HG02623 (cell line): ENCODE measurements at regions not wholly inside any gene's neighbourhood (a gene's known extent, or its start where the extent isn't known, plus 50 kb on each side); places are given as distances from the start of the nearest gene placed in this dataset.
"Not testable (repeated sequence)": the region's sequence is repeated elsewhere in the genome, so short reads cannot be mapped to it uniquely, and the experiment has no call there.

Experiments
- ATAC-seq: cut with Tn5 transposase; IDR thresholded peaks from one replicate; pipeline ENCODE4 v1.9.1; 2021; ENCODE audit warnings: moderate library complexity; ENCODE audit not compliant: unreplicated experiment

DNA sequence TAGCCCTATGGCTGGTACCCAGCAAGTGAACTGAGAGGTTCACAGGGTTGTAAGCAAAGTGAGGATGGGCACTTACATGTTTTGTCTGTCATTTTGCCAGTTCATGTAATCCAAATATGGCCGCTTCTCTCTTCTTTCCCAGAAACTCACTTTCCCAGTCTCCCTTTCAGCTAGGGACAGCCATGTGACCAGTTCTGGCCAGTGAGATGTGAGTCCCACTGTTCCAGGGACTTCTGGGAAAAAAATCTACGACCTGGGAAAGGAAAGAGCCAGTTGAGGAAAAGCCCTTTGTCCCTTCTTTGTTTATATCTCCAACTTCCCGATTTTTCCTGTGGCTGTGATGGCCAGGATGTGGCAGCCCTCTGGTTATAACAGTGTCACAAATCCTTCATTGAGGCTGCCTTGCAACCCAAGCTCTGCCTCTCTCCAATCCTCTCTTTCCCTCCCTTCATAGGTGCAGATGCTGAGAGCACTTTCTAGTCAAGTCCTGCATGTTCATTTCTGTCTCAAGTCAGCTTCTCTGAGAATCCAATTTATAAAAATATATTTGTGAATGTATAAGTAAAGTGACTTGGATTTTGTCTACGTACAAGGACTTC is 148.6 kb upstream of the ZFP64 start:
- ATAC-seq = no peak

GRCh38 chr20:52332649-52333250 is 141.2 kb upstream of the ZFP64 start:
- ATAC-seq = no peak

- no peak for ATAC-seq
These were observed 140.7 kb upstream of the ZFP64 start for GRCh38 chr20:52332230-52332629.

GRCh38 chr20:52331655-52332054 is 140.1 kb upstream of the ZFP64 start:
- ATAC-seq = no peak

- no peak for ATAC-seq
These were observed 129.8 kb upstream of the ZFP64 start for GRCh38 chr20:52321396-52321795.

DNA sequence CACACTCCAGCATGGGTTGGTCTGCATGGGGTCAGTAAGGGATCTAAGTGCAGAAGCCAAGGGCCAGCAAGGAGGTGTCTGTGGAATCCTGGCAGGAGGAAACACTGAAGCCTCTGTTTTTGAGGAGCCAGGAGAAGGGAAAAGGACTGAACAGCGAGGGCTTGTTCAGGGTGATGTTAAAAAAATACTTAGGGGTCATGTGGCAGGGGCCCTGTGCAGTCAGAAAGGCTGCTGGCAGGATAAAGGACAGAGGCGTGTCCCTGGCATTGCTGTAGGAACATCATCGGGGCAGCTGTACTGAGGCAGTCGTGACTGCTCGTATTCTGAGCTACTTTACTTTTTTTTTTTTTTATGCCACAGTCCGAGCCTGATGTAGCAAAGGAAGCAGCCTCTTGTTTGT is 127.1 kb upstream of the ZFP64 start:
- no peak for ATAC-seq

DNA sequence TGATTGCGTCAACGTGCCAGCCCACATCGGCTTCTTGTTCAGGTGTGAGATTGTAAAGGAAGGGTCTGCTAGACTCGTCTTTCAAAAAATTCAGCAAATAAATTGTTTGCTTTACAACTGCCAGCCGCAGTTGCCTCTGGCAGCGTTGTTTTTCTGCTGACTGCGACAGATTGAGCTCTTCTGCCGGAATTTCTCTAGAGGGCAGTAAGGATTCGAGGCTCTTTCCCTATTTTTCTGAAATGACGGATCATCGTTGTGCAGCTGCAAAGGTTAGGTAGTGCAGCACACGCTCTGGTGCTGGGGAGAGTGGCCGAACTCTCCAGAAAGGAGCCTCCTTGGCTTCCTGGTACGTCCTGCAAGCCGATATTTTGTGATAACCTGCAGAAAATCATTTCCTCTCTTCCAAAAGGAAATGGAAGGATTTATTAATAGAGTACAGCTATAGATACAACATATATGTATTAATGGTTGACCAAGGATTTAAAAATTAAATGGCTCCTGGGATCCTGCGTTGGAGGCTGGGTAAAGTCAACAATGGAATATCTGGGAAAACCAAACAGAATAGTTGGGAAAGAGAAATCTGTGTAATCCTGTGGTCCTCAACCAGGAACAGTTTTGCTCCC is 121.9 kb upstream of the ZFP64 start:
- ATAC-seq = no peak

DNA sequence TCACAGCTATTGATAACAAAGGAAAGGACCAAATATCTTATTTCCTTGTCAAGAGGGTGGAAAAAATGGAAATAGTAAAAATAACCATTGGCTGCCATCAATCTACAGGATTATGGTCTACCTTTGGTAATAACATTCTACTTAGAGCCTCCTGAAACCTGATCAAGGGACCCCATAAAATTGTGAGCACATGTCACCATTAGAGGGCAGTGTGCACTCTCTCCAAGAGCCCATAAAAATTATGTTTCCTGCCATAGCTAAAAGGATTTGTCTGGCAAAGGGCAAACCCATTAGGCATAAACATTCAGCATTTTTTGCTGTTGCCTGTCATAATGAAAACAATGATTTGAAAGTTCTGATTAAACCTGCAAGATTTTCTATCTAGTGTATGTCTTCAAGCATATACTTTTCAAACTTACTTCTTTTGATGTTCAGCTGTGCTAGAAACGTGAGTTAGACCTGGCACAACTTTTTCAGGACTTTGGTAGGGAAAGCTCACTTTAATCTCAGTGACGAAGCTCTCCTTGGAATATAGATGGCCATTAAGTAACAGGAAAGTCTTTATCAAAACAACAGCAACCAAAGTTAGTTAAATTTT is 120.7 kb upstream of the ZFP64 start:
- ATAC-seq = no peak

DNA sequence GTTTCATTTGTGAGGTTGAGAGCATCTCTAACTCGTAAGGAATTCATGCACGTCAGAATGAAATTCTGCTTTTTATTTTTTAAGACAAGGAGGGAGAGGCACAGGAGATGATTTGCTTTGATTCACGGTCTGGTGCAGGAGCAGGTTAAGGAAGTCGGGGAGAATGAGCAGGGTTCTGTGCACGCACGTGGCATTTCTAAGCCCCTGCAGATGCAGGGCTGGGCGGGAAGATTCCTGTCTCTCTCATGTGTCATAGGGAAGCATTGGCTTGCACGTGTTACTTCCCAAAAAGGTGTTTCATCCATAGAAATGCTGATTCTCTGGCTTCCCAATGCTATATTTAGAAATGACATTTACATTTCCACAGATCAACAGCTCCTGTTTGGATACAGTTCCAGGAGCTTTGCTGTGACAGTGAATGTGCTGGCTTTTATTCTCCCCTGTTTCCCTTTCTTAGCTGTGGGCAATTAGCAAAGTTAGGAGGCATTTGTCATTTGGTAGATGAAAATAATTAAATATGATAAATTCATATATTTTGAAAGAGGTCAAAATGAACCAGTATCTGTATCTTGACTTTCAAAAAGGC is 119.7 kb upstream of the ZFP64 start:
- ATAC-seq = no peak

GRCh38 chr20:52309181-52309580 is 117.6 kb upstream of the ZFP64 start:
- ATAC-seq = no peak

DNA sequence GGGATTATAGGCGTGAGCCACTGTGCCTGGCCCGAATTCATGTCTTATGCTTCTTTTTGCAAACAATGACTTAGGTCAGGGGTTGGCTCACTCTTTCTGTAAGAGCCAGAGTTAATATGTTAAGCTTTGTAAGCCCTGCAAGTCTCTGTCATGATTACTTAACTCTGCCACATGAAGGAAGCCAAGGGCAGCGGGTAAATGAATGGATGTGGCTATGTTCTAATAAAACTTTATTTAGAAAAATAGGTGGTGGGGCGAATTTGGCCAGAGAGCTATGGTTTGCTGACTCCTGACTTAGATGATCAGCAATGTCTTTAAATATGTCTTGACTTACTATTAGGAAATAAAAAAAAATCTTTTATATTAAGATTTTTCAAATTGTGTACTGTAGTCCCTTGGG is 114.9 kb upstream of the ZFP64 start:
- ATAC-seq = no peak

DNA sequence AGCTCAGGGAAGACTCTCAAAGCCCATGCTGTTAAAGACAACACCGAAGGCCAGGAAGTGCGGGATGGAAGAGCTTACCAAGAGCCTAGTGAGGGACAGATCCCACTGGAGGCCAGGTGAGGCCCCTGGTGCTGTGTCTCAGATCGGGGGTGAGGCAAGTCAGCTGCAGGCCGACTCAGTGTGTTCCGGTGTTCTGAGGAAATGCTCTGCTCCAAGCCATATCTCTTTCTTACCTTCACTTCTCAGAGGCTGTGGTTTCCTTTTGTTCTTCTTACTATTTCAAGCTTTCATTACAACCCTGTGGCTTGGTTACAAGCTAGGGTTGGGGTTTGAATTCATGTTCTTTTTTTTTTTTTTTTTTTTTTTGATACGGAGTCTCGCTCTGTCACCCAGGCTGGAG is 114.3 kb upstream of the ZFP64 start:
- ATAC-seq = no peak

DNA sequence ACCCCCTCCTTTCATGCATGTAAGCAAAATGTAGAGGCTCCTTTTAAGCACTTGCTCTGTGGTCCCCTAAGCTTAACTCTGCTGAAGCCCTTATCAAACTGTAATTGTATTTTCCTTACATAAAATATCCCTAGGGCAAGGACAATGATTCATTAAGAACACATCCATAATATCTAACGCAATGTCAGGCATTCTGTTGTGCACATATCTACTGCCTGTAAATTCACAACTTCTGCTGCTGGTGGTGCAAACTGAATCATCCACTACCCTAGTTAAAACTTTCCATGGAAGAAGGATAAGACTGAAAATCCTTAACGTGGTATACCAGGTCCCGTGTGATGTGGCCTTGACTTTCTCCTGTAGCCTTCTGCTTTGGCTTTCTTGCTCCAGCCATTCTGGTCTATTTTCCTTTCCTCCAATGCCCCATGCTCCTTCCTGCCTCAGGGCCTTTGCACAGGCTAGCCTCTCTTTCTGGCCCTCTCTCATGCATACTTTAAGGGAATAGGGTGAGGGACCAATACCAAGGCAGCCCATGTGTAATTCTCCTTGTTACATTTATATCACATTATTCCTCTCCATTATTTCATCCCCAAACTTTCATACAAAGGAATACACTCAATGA is 113.6 kb upstream of the ZFP64 start:
- ATAC-seq = no peak

DNA sequence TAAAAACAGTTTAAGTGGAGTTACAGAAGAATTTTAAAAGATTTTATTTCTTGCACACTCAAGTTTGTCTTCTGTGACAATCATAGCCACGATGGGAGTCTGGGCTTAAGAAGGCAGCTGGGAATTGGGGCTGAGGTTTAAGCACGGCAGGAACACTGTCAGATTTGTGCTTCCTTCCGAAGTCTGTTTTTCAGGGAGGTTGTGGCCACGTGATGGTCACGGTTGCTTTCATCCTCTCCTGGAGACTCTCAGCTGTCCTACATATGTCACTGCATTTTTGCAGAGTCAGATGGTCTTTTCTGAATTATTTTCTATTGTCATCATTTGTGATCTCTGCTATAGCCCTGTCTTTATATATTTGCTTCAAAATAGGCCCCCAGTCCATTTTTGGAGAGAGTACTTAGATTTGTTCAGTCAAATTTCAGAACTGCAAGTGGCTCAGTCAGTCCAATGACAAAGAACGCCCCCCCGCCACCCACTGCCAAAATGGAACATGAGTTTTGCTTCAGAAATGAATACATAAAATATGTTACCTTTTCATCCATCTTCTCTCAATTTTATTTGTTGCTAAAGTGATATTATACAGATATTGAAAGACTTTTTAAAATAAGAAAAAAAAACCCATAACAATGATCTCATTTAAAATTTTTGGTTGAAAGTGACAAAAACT is 111.8 kb upstream of the ZFP64 start:
- no peak for ATAC-seq

- no peak for ATAC-seq
These were observed 111.2 kb upstream of the ZFP64 start for GRCh38 chr20:52302736-52303135.

DNA sequence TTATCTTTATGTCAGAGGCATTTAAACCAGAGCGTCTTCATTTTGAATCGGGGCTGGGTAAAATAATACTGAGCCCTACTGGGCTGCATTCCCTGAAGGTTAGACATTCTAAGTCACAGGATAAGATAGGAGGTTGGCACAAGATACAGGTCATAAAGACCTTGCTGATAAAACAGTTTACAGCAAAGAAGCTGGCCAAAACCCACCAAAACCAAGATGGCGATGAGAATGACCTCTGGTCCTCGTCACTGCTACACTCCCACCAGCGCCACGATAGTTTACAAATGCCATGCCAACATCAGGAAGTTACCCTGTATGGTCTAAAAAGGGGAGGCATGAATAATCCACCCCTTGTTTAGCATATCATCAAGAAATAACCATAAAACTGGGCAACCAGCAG is 110.5 kb upstream of the ZFP64 start:
- not testable (repeated sequence) for ATAC-seq

DNA sequence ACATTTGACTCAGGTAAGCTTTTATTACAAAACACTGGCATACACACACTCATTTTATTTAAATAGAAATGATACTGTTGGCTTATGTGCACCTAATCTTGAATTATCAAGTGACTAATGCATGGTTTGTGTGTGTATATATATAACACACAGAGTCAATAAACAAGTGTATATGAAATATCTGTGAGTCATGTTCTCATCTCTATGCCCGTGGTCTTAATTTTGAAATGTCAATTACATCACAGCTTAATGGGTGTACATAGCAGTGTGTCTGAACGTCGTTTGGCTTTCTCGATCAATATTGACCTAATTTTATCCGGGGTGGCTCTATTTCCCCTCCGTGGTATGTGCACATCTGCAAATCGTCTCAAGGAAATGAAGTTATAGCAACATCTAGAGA is 104.0 kb upstream of the ZFP64 start:
- no peak for ATAC-seq

DNA sequence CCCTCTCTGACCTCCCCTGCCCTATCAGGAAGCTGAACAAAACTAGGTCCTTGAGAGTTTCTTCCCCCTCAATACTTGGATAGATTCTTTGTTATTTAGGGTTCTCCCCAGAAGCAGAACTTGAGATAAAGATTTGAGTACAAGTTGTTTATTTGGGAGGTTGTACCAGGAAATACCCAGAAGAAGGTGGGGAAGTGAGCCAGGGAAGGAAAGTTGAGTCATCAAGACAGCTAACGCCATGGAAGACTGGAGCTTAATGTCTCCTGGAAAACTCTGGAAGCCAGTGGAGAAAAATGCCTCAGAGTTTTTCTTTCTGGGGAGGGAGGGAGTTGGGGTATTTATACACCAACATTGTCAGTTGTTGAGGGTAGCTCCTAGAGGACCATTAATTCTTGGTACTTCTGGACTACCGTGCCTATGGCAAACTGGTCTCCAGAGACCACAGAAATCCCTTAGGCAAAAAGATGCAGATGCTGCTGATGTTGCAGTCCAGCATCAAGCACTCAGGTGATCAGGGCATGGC is 102.6 kb upstream of the ZFP64 start:
- no peak for ATAC-seq

DNA sequence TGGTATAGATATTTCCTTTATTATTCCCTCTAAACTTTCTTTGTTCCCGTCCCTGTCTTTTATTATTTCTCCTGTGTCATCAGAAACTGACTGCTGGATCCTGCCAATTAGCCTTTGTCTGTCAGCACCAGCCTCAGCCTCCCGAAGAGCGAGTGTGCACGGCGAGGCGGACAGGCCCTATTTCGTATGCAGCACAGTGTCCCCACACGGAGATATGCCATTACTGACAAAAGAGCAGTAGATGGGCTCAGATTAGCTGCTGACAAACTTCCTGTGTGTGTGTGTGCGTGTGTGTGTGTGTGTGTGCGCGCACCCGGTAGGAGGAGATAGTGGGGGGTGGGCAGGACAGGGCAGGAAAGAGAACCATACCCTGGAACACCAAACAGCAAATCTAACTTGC is 99.5 kb upstream of the ZFP64 start:
- ATAC-seq = no peak

DNA sequence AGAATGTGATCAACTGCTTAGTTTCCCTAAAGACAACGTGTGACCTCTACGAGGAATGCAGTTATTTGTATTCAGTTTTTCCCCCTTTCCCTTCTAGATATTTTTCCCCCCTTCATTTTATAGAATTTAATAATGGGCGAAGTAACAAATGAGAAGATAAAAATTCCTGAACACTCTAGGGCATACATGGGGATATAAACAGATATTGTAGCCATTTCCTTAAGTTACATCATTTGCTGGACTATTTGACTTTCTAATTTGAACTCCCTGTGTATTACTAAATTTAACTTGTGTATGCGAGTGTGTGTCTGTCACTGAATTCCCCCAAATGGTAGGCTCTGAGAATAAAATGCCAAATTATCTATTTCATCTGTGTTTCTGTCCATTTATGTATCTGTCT is 99.0 kb upstream of the ZFP64 start:
- ATAC-seq = no peak
